Osteoblast (primary cell): ENCODE measurements at regions not wholly inside any gene's neighbourhood (a gene's known extent, or its start where the extent isn't known, plus 50 kb on each side); places are given as distances from the start of the nearest gene placed in this dataset.

Experiments used
- DNase-seq: peaks from one replicate; pipeline ENCODE4 v3.0.0; 2011; ENCODE audit warnings: low spot score, mixed read lengths; ENCODE audit not compliant: insufficient read length; ENCODE audit errors: missing footprints
- H2AFZ ChIP-seq: 2 replicates; pipeline ENCODE4 v1.6.0; 2011; ENCODE audit warnings: mild to moderate bottlenecking, low read length
- H3K27ac ChIP-seq: 2 replicates; pipeline ENCODE4 v1.5.1; 2011; ENCODE audit warnings: mild to moderate bottlenecking, low read depth, low read length, moderate library complexity
- H3K27me3 ChIP-seq: 2 replicates; pipeline ENCODE4 v1.6.0; 2012; ENCODE audit warnings: mild to moderate bottlenecking, control low read depth, inconsistent platforms, low read length, moderate library complexity; ENCODE audit not compliant: insufficient read depth
- H3K36me3 ChIP-seq: 2 replicates; pipeline ENCODE4 v1.5.1; 2011; ENCODE audit warnings: mild to moderate bottlenecking, low read length, control low read depth, moderate library complexity; ENCODE audit not compliant: insufficient read depth
- H3K4me1 ChIP-seq: 2 replicates; pipeline ENCODE4 v1.5.1; 2011; ENCODE audit warnings: mild to moderate bottlenecking, low read length, control low read depth, moderate library complexity; ENCODE audit not compliant: insufficient read depth
- H3K4me2 ChIP-seq: 2 replicates; pipeline ENCODE4 v1.6.0; 2011; ENCODE audit warnings: mild to moderate bottlenecking, low read length; ENCODE audit not compliant: insufficient read depth
- H3K4me3 ChIP-seq: fragments of 200-600 bp; sonication (generic); 3 replicates; pipeline ENCODE4 v1.5.1; 2012; ENCODE audit warnings: mild to moderate bottlenecking, low read length, inconsistent platforms; ENCODE audit not compliant: insufficient read depth
- H3K79me2 ChIP-seq: 2 replicates; pipeline ENCODE4 v1.6.0; 2012; ENCODE audit warnings: mild to moderate bottlenecking, low read length, control low read depth, inconsistent platforms; ENCODE audit not compliant: insufficient read depth
- H3K9me3 ChIP-seq: 2 replicates; pipeline ENCODE4 v1.5.1; 2011; ENCODE audit warnings: low read depth, low read length, control low read depth
- H4K20me1 ChIP-seq: 2 replicates; pipeline ENCODE4 v1.6.0; 2012; ENCODE audit warnings: mild to moderate bottlenecking, low read length, control low read depth; ENCODE audit not compliant: insufficient read depth
- TF ChIP-seq, protein P1 (sequence below): IDR thresholded peaks from 2 replicates; pipeline ENCODE4 v1.5.1; 2011; ENCODE audit warnings: mild to moderate bottlenecking, low read depth, low read length, moderate library complexity; ENCODE audit errors: extremely low read depth

GRCh38 chr5:117337064-117337749 lies 762.6 kb upstream of the SEMA6A start:
- Histone ChIP-seq H3K27me3 (no peaks in the 10 kb centered on the region), H3K9me3 (peaks cover 3% of the 10 kb centered on the region), H3K4me3 (no peak overlapping the region), H3K4me1 (no peaks in the 10 kb centered on the region), H3K79me2 (no peaks in the 10 kb centered on the region), H4K20me1 (no peaks in the 10 kb centered on the region), H3K27ac (no peak overlapping the region), H2AFZ (no peak overlapping the region), H3K36me3 (no peaks in the 10 kb centered on the region), H3K4me2 (no peak overlapping the region)
- TF ChIP-seq, protein P1, sequence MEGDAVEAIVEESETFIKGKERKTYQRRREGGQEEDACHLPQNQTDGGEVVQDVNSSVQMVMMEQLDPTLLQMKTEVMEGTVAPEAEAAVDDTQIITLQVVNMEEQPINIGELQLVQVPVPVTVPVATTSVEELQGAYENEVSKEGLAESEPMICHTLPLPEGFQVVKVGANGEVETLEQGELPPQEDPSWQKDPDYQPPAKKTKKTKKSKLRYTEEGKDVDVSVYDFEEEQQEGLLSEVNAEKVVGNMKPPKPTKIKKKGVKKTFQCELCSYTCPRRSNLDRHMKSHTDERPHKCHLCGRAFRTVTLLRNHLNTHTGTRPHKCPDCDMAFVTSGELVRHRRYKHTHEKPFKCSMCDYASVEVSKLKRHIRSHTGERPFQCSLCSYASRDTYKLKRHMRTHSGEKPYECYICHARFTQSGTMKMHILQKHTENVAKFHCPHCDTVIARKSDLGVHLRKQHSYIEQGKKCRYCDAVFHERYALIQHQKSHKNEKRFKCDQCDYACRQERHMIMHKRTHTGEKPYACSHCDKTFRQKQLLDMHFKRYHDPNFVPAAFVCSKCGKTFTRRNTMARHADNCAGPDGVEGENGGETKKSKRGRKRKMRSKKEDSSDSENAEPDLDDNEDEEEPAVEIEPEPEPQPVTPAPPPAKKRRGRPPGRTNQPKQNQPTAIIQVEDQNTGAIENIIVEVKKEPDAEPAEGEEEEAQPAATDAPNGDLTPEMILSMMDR: no peak
- DNase-seq: no peak

DNA sequence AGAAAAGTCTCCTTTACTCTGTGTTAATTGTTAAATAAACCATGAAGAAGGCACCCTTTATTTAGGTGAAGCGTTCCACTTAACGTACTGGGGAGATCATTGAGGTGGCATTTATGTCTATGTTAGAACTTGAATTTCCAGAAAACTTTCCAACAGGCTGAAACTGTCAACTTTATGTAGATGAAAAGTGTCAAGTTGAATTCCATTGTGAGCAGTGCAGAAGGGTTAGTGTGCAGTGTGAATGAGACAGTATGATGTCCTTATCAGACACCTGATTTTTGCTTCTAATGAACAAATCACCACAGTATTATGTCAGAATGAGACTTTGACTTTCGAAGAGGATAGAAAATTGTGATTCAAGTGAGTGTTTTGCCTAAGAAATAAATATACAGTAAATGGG lies 761.6 kb upstream of the SEMA6A start:
- Histone ChIP-seq H4K20me1 (no peaks in the 10 kb centered on the region), H3K79me2 (no peaks in the 10 kb centered on the region), H3K27ac (no peak overlapping the region), H3K4me3 (no peak overlapping the region), H3K36me3 (no peaks in the 10 kb centered on the region), H2AFZ (no peak overlapping the region), H3K27me3 (no peaks in the 10 kb centered on the region), H3K9me3 (peaks cover 3% of the 10 kb centered on the region), H3K4me1 (no peaks in the 10 kb centered on the region), H3K4me2 (no peak overlapping the region)
- DNase-seq: no peak
- TF ChIP-seq, protein P1: no peak

- Histone ChIP-seq H4K20me1 (no peaks in the 10 kb centered on the region), H3K4me1 (no peaks in the 10 kb centered on the region), H3K4me2 (no peak overlapping the region), H3K4me3 (no peak overlapping the region), H3K9me3 (peaks cover 3% of the 10 kb centered on the region), H2AFZ (no peak overlapping the region), H3K27me3 (no peaks in the 10 kb centered on the region), H3K79me2 (no peaks in the 10 kb centered on the region), H3K36me3 (no peaks in the 10 kb centered on the region), H3K27ac (no peak overlapping the region)
- DNase-seq: no peak
- TF ChIP-seq, protein P1: no peak
Measured at GRCh38 chr5:117333011-117333410, 758.4 kb upstream of the SEMA6A start.

DNA sequence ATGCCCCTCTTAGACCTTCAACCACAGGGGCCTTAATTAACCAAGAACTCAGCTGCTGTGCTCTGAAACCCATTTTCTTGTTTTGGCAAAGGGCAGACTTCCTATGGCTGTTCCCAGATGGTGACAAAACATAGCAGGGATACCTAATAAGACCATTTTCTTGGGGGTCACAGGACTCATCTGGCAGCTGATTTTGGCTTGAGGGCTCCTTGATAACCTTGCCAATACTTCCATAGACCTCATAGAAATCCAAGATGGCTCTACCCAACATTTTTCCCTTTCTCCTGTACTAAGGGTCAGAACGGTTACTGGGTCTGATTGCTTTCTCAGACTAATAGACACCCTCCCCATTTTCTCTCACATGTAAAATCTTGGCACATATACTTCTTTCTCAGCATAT lies 757.7 kb upstream of the SEMA6A start:
- Histone ChIP-seq H3K36me3 (no peaks in the 10 kb centered on the region), H3K79me2 (no peaks in the 10 kb centered on the region), H3K4me1 (no peaks in the 10 kb centered on the region), H3K4me3 (no peak overlapping the region), H3K27me3 (no peaks in the 10 kb centered on the region), H2AFZ (no peak overlapping the region), H3K4me2 (no peak overlapping the region), H3K9me3 (peaks cover 3% of the 10 kb centered on the region), H3K27ac (no peak overlapping the region), H4K20me1 (no peaks in the 10 kb centered on the region)
- DNase-seq: no peak
- TF ChIP-seq, protein P1: no peak
